ENCODE measurements at regions not wholly inside any gene's neighbourhood (a gene's known extent, or its start where the extent isn't known, plus 50 kb on each side); places are given as distances from the start of the nearest gene placed in this dataset.
A peak's percentile ranks its signal among the peaks of the same experiment; 100 is the strongest.
"Not testable (repeated sequence)": the region's sequence is repeated elsewhere in the genome, so short reads cannot be mapped to it uniquely, and the experiment has no call there.

GRCh38 chr18:10353791-10354190, 100.6 kb upstream of the APCDD1 start:
- H3K27ac ChIP-seq (replicated peaks) = no peak overlapping the region
- no peaks in the 10 kb centered on the region for H3K27me3 ChIP-seq (ENCODE audit: insufficient read depth, poor library complexity, severe bottlenecking)
- no peak for DNase-seq (ENCODE audit: low read depth in 1 of 2, low spot score in 1 of 2)
- H3K4me3 ChIP-seq (replicated peaks; ENCODE audit: insufficient read depth, low read length) = no peak overlapping the region
- TF ChIP-seq, protein P1, sequence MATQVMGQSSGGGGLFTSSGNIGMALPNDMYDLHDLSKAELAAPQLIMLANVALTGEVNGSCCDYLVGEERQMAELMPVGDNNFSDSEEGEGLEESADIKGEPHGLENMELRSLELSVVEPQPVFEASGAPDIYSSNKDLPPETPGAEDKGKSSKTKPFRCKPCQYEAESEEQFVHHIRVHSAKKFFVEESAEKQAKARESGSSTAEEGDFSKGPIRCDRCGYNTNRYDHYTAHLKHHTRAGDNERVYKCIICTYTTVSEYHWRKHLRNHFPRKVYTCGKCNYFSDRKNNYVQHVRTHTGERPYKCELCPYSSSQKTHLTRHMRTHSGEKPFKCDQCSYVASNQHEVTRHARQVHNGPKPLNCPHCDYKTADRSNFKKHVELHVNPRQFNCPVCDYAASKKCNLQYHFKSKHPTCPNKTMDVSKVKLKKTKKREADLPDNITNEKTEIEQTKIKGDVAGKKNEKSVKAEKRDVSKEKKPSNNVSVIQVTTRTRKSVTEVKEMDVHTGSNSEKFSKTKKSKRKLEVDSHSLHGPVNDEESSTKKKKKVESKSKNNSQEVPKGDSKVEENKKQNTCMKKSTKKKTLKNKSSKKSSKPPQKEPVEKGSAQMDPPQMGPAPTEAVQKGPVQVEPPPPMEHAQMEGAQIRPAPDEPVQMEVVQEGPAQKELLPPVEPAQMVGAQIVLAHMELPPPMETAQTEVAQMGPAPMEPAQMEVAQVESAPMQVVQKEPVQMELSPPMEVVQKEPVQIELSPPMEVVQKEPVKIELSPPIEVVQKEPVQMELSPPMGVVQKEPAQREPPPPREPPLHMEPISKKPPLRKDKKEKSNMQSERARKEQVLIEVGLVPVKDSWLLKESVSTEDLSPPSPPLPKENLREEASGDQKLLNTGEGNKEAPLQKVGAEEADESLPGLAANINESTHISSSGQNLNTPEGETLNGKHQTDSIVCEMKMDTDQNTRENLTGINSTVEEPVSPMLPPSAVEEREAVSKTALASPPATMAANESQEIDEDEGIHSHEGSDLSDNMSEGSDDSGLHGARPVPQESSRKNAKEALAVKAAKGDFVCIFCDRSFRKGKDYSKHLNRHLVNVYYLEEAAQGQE (IDR thresholded peaks at IDR 0.05; ENCODE audit: insufficient replicate concordance, low read depth) = no peak
- TF ChIP-seq, protein P2, sequence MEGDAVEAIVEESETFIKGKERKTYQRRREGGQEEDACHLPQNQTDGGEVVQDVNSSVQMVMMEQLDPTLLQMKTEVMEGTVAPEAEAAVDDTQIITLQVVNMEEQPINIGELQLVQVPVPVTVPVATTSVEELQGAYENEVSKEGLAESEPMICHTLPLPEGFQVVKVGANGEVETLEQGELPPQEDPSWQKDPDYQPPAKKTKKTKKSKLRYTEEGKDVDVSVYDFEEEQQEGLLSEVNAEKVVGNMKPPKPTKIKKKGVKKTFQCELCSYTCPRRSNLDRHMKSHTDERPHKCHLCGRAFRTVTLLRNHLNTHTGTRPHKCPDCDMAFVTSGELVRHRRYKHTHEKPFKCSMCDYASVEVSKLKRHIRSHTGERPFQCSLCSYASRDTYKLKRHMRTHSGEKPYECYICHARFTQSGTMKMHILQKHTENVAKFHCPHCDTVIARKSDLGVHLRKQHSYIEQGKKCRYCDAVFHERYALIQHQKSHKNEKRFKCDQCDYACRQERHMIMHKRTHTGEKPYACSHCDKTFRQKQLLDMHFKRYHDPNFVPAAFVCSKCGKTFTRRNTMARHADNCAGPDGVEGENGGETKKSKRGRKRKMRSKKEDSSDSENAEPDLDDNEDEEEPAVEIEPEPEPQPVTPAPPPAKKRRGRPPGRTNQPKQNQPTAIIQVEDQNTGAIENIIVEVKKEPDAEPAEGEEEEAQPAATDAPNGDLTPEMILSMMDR (IDR thresholded peaks at IDR 0.05; ENCODE audit: insufficient read depth, low read length) = no peak
- TF ChIP-seq POLR2AphosphoS5 (IDR thresholded peaks at IDR 0.05; ENCODE audit: low read depth) (no peak), GABPA (IDR thresholded peaks at IDR 0.05; ENCODE audit: low read depth) (no peak), SPI1 (IDR thresholded peaks at IDR 0.05; ENCODE audit: borderline replicate concordance, low read depth) (no peak)

DNA sequence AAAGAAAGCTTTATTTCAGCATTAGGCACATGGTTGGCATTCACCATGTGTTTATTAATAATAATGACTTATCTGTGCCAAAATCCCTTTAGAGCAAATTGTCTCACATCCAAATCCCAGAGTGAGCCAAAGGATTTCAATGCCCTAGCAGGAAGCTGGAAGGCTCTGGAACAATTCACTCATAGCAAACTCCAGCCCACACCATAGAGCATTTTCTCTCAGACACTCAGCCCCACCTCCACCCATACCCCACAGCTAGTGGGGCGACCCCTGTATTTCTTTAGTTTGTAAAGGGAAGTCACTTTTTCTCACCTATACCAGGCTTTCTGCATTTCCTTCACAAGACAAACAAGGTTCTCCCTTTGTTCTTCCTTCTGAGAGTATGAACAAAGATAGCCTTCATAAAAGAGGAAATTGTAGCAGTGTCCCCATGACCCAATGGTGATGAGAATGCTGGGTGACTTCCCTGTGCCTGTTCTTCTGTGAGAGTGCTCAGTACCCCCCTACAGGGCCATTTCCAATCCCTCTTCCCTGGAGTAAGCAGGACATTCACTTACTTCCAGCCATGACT, 100.1 kb upstream of the APCDD1 start:
- H3K27ac ChIP-seq (replicated peaks) = no peak overlapping the region
- H3K27me3 ChIP-seq (ENCODE audit: insufficient read depth, poor library complexity, severe bottlenecking) = no peaks in the 10 kb centered on the region
- TF ChIP-seq GABPA (IDR thresholded peaks at IDR 0.05; ENCODE audit: low read depth) (no peak), SPI1 (IDR thresholded peaks at IDR 0.05; ENCODE audit: borderline replicate concordance, low read depth) (no peak; the same call in 1 of the 2 replicates), POLR2AphosphoS5 (IDR thresholded peaks at IDR 0.05; ENCODE audit: low read depth) (no peak)
- TF ChIP-seq, protein P2 (IDR thresholded peaks at IDR 0.05; ENCODE audit: insufficient read depth, low read length) = no peak
- TF ChIP-seq, protein P1 (IDR thresholded peaks at IDR 0.05; ENCODE audit: insufficient replicate concordance, low read depth) = no peak
- no peak overlapping the region for H3K4me3 ChIP-seq (replicated peaks; ENCODE audit: insufficient read depth, low read length)
- peak in 1 of 2 experiments; percentile 17 for DNase-seq (ENCODE audit: low read depth in 1 of 2, low spot score in 1 of 2)

- no peak for DNase-seq (ENCODE audit: low read depth in 1 of 2, low spot score in 1 of 2)
- no peaks in the 10 kb centered on the region for H3K27me3 ChIP-seq (ENCODE audit: insufficient read depth, poor library complexity, severe bottlenecking)
- no peak overlapping the region for H3K27ac ChIP-seq (replicated peaks)
- TF ChIP-seq, protein P2 (IDR thresholded peaks at IDR 0.05; ENCODE audit: insufficient read depth, low read length) = no peak
- H3K4me3 ChIP-seq (replicated peaks; ENCODE audit: insufficient read depth, low read length) = no peak overlapping the region
Measured at GRCh38 chr18:10354890-10355289, 99.5 kb upstream of the APCDD1 start.

- H3K27ac ChIP-seq (replicated peaks); DNase-seq (ENCODE audit: low read depth in 1 of 2, low spot score in 1 of 2); H3K27me3 ChIP-seq (ENCODE audit: insufficient read depth, poor library complexity, severe bottlenecking); H3K4me3 ChIP-seq (replicated peaks; ENCODE audit: insufficient read depth, low read length): not testable (repeated sequence)
Measured at GRCh38 chr18:10356999-10357398, 97.4 kb upstream of the APCDD1 start.

All from HL-60 (cell line).